ENCODE measurements at regions not wholly inside any gene's neighbourhood (a gene's known extent, or its start where the extent isn't known, plus 50 kb on each side); places are given as distances from the start of the nearest gene placed in this dataset.
A peak's percentile ranks its signal among the peaks of the same experiment; 100 is the strongest.

- DNase-seq: no peak
Observed at GRCh38 chr15:95946241-95946640, 384.3 kb upstream of the NR2F2 start.

DNA sequence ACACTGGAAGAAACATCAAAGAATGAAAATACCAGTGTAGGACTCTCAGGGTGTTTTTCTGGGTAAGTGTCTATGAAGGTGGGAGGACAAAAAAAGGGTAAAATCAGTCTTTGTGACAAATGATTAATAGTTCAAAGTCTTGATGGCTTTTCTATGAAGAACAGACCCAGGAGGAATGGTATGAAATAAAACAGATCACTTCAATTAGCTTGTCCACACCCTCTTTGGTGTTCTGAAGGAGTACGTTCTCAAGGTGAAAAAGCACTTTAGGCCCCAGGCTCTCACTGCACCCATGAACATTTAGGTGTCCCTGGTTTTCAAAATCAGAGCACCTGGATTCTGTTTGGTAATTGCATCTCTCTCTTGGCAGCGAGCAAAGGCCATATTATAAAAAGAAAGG lies 383.6 kb upstream of the NR2F2 start:
- no peak for DNase-seq

DNA sequence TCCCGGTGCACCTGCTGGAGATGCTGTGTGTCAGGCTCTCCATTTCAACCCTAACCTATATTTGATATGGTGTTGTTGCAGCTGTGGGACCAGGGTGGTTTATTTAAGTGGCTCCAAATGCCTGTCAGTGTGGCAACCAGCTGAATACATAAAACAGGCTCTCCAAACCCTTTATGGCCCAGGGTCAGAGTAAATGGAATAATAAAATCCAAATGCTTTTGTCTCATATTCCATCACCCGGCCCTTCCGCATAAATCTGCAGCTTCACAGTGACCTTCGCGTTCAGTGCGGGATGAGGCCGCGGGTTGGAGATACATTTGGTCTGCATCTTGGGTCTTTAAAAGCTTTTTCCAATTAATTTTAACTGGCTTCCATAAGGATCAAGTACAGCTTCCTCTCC lies 382.1 kb upstream of the NR2F2 start:
- no peak for DNase-seq

DNA sequence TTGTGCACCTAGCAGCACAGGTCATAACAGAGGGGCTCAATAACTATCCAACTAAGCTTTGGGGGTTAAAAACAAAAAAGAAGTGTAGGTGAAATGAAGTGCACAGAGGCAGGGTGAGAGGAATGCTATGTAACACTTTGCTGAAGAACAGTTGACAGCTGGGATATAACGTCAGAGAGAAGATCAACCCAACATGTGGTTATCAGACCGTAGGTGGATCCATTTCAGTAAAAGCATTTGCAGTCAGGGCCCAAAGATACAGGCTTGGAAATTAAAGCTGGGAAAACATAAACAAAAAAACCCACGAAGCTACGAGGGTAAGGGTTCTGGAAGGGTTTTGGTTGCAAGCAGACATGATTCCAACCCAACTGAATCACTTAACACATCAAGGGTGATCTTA lies 377.5 kb upstream of the NR2F2 start:
- no peak for DNase-seq

GRCh38 chr15:95957861-95958260 lies 372.6 kb upstream of the NR2F2 start:
- no peak for DNase-seq

- DNase-seq: no peak
Observed at GRCh38 chr15:95958382-95958781, 372.1 kb upstream of the NR2F2 start.

GRCh38 chr15:95968856-95969255 lies 361.6 kb upstream of the NR2F2 start:
- DNase-seq: no peak

- no peak for DNase-seq
Observed at GRCh38 chr15:95970326-95970725, 360.2 kb upstream of the NR2F2 start.

DNA sequence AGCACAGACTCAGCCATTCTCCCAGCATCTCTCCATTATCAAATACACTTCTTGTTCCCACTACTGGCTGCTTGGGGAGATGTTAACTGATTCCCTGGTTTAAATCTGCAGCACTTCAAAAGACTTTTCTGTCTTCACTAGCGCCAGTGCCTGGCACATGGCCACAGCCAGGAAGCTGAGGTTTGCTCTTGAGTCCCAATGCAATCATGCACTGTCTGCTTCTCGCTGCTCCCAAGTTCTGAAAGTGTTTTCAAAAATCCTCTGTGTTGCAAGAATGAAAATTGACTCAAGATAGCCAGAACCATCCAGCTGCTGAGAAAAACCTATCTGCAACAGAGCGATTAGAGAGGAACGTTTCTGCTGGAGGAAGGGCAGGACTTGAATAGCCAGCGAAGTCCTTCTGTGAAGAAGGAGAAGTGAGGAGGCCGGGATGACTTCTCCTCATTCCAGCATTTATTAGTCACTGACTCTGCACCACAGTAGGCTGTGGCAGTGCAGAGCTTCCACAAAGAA lies 358.4 kb upstream of the NR2F2 start:
- DNase-seq: no peak

DNA sequence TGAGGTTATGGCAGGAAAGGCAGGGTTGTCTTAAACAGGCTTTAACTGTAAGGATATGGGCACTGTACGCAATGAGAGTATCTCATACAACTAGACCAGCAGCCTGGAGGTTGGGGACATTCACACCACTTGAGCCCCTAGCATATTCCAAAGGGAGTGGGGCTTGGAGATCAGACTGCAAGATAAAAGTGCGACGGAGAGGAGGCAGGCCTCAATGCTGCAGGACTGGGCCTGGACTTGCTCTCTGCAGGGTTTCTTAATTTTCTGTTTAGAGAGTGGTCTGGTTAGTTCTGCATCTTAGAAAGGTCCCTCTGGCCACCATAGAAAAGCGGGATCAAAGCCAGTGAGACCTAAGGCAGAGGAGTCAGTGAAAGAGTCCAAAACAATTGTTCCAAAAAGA lies 357.7 kb upstream of the NR2F2 start:
- DNase-seq: no peak

DNA sequence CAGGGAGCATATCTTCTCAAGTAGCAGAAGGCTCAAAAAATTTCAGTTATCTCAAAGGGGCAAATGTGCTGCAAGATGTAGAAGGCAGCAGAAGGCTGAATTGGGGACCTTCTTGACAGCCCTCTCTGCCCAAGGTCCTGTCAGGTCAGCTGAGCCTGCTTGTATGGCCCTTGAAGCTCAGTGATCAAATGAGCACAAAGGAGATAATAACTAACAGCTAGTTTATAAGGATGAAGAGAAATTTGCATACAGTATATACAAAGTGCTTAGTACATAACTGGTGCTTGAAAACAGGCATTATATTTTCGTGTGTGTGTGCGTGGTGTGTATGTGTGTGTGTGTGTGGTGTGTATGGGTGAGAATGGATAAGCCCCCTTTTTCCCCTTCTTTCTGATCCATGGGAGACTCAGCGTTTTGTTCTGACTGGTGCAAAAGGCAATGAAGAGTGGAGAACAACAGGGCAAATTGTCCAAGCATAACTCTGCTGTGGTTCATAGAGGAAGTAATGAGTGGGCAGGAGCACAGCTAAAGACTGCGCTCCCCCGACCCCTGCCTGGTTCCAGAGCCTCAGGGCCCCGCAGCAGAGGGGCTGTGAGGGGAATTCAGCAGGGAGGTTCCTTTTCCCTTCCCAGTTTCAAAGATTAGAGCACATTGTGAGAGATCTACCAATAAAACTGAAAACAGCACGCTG lies 356.8 kb upstream of the NR2F2 start:
- DNase-seq: no peak

- DNase-seq: no peak
Observed at GRCh38 chr15:95975212-95975611, 355.3 kb upstream of the NR2F2 start.

- no peak for DNase-seq
Observed at GRCh38 chr15:95979286-95979685, 351.2 kb upstream of the NR2F2 start.

DNA sequence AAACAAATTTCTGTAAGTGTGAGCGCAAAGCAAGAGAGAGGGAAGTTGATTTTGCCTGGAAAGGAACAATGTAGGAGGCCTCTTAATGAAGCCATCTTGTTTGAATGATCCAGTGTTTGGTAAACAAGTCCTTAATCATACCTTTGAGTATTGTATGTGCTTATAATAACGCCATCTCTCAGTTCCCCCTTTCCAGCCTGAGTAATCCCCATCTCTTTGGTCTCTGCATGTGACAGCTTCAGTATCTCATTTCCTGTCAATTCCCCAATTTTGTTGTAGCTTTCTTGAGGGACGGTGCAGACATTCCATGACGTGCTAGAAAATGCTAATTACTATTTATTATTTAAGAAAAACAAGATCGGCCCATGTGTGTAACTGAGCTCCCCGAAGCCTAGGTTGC lies 349.3 kb upstream of the NR2F2 start:
- no peak for DNase-seq

DNA sequence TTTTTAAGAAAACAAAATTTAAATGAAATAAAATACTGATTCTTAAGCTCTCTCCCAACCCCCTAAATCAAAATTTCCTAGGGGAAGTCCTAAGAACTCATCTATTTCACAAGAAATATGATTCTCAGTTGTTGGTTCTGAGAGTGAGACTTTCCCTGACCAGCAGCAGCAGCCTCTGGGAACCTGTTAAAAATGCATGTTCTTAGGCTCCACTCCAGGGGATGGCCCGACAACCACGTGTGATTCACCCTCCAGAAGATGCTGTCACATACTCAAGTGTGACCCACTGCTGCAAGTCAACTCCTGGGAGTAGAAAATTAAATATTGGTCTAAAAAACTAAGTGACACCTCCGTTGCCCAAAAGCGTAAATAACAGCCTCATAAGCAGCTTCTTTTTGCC lies 343.2 kb upstream of the NR2F2 start:
- DNase-seq: no peak

- DNase-seq: no peak
Observed at GRCh38 chr15:95987886-95988573, 342.5 kb upstream of the NR2F2 start.

- DNase-seq: no peak
Observed at GRCh38 chr15:95988574-95988887, 342.0 kb upstream of the NR2F2 start.

DNA sequence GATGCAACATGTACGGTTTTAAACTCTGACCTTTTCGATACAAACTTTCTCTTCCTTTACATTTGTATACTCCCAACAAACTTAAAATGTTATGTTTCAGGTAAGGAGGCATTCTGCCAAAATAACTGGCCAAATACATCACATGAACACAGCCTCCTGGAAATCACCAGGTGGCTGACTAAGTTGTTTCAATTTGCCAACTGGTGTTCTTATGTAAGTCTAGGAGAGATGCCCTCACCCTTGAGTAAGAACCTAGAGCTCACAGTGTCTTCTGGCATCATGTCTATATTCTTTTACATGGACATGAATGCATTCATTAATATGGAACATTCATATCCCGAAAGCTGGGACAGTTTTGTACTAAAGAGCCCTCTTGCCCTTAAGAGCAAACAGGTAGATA lies 341.1 kb upstream of the NR2F2 start:
- no peak for DNase-seq

- no peak for DNase-seq
Observed at GRCh38 chr15:95990833-95991232, 339.7 kb upstream of the NR2F2 start.

- no peak for DNase-seq
Observed at GRCh38 chr15:95994418-95994817, 336.1 kb upstream of the NR2F2 start.

- DNase-seq: no peak
Observed at GRCh38 chr15:95995375-95996168, 334.9 kb upstream of the NR2F2 start.

- DNase-seq: peak in 1 of 2 donors; percentile 19
Observed at GRCh38 chr15:95996494-95996893, 334.0 kb upstream of the NR2F2 start.

- no peak for DNase-seq
Observed at GRCh38 chr15:95998935-95999334, 331.6 kb upstream of the NR2F2 start.
